Limb (tissue), 2 donors: ENCODE measurements at regions not wholly inside any gene's neighbourhood (a gene's known extent, or its start where the extent isn't known, plus 50 kb on each side); places are given as distances from the start of the nearest gene placed in this dataset.

Source experiments
- DNase-seq, 2 donors: peaks; one replicate each; pipeline ENCODE4 v3.0.0-alpha.2; 2016; ENCODE audit errors: extremely low spot score in 2 of 2

GRCh38 chr6:17047889-17048288, 54.0 kb upstream of the STMND1 start:
- DNase-seq: no peak

GRCh38 chr6:17045581-17046322, 56.1 kb upstream of the STMND1 start:
- no peak for DNase-seq

DNA sequence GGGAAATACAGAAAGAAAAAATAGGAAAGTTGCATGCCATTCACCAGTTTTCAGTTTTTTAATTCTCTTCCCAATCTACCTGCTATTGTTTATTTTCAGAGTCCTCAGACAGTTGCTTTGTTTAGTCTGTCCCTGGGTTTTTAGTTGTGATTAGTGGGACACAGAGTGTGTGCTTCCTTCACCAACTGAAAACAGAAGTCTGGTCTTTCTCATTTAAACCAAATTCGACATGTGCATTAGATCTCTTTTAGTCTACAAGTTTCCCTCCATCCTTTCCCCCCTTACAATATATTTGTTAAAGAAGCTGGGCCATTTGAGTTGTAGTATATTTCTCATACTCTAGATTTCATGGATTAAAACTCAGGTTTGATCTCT, 58.7 kb upstream of the STMND1 start:
- no peak for DNase-seq

DNA sequence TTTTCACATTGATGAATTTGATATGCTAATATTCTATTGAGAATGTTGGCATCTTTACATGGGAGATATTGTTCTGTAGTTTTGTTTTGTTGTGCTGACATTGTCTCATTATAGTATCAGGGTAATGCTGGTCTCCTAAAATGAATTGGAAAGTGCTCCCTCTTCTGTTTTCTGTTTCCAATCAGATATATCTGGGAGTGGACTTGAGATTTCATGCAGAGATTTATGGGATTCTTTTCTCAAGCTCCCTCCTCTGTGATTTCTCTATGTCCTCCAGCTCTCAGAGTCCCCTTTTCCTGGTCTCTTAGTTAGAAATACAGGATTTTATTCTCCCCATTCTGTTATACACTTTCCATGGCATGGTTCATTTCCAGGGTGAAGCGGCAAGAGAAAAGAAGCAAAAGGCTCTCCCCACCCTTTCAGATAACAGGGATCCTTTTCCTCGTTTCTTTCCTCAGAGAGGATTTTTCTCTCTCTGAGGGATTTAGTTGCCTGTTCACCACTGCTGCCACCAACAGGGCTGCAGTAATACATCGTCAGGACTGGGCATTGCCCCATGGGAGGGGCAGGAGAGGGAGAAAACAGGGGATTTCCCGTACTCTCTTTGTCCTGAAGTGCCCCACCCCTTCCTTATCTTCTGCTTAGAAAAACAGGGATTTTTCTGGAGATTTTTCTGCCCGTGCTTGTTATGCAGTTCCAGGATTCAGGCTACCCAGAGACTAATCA, 59.3 kb upstream of the STMND1 start:
- no peak for DNase-seq

GRCh38 chr6:17039266-17039665, 62.6 kb upstream of the STMND1 start:
- DNase-seq: no peak

- DNase-seq: no peak
Measured at GRCh38 chr6:17038316-17038715, 63.5 kb upstream of the STMND1 start.

GRCh38 chr6:17036065-17036393, 65.8 kb upstream of the STMND1 start:
- DNase-seq: no peak

DNA sequence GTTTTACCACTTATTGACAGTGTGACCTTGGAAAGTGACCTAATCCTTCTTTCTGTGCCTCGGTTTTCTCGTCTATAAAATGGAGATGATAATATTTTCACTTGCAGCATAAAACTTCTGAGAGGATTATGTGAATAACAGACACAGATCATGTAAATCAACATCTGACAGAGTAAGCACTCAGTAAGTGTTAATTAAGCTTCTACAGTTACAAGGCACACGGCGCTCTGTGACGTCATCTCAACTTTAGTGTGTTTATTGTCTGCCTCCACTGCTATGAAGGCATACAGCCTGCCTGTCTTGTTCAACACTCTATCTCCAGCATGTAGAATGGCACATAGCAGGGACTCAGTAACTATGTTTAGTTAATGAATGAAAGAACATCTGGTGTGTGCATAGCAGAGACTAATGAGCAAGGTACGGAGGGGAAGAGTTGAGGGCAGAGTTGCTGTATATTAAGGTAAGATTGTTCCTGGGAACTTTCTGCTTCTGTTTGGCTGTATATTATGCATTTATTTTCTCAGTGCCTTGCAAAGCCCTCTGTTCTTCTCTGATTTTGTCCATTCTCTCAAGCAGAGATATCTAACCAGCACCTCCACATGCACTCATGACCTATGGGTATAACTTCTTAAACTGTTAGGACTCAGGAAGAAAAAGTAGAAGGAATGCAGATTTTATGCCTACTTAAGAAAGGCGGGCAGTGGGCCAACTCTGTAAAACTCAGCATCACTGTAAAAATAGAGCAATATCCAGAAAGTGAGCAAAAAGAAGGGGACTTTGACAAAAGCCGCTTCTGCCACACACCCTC, 66.4 kb upstream of the STMND1 start:
- DNase-seq: no peak

GRCh38 chr6:17033746-17034145, 68.1 kb upstream of the STMND1 start:
- no peak for DNase-seq

GRCh38 chr6:17032988-17033634, 68.7 kb upstream of the STMND1 start:
- DNase-seq: peak; percentile 81 to 87

DNA sequence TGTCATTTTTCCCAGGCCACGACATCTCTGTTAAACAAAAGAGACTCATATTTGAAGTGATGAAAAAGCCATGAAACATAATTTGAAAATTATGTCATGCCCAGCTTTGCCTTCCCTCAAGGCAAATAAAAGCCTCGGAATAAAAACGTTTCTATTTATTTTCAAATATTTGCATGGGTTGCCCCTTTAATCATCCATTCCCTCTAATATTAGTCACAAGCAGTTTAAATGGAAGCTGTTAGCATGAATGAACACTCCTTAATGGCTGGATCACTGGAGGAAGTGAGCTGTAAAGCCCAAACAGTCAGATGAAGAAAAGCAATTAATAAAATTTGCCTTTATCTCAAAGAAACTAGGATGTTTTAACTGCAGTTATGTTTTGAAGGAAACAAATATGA, 69.3 kb upstream of the STMND1 start:
- no peak for DNase-seq

GRCh38 chr6:17031961-17032360, 69.9 kb upstream of the STMND1 start:
- DNase-seq: no peak

DNA sequence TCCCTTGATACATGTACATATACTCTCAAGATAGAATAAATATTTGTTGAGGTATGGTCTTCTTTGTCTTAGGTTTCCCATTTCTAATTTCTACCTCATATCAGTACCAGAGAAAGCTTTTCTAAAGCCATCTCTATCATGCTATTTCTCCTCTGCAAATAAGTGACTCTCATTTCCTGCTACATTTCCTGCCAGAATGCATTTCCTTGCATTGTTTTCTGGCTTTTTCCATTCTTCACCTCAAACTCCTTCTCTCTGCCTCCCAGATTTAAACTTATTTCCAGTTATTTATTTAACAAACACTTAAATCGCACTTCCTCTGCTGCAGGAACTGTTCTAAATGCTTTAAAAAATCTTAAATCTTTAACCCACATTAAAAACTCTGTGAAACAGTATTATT, 74.4 kb upstream of the STMND1 start:
- DNase-seq: no peak

GRCh38 chr6:17022604-17023003, 79.2 kb upstream of the STMND1 start:
- no peak for DNase-seq

DNA sequence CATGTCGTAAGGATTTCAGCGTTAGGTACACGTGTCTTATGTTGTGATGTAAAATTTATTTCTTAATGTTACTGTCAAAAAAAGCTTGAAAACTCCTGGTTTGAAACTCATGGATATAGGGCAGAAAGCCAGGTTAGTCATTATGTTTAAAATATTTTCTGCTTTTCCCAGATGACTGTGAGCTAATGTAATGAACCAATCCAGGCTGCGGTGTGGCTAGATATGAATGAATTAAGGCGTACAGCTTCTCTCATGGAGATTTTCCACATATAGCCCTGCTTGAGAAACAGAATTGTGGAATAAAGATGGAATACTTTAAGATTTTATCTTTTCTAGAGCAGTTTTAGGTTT, 80.3 kb upstream of the STMND1 start:
- no peak for DNase-seq

DNA sequence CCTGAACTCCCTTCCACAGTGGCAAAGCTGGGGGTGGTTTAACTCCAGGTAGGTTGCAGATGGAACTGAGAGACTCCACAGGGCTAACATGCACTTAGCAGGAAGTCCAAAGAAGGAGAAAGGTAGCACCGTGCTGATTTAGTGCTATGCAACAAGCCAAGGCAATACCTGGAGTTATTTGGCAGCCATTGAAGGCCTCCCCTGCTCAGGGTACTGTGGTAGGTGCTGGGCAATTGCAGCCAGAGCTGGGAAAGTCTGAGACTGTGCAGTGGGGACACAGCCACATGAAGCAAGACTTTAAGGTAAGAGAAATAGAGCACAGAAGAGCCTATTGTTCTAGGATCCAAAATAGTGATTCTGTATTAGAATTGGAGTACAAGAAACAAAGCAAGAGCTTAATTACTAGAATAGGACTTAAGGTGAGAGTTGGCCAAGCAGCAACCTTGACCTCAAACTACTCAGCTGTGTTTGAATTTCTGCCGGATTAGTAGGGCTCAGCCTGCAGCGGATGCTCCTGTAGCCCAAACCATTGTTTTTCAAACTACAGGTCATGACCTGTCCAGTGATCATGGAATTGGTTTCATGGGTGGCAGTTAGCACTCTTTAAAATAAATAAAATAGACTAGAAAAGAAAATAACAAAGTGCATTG, 80.8 kb upstream of the STMND1 start:
- DNase-seq: no peak

GRCh38 chr6:17018425-17018824, 83.4 kb upstream of the STMND1 start:
- no peak for DNase-seq

DNA sequence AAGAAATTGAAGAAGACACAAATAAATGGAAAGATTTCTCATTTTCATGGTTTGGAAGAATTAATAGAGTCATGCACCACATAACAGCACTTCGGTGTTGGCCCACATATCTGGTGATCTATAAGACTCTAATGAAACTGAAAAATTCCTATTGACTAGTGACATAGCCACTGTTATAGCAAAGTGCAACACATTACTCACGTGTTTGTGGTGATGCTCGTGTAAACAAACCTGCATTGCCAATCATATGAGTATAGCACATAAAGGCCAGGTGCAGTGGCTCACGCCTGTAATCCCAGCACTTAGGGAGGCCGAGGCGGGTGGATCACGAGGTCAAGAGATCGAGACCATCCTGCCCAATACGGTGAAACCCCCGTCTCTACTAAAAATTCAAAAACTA, 84.4 kb upstream of the STMND1 start:
- DNase-seq: no peak

- DNase-seq: peak in 1 of 2 donors; percentile 66
Measured at GRCh38 chr6:17015551-17016381, 86.1 kb upstream of the STMND1 start.

- no peak for DNase-seq
Measured at GRCh38 chr6:17015144-17015543, 86.7 kb upstream of the STMND1 start.

- DNase-seq: no peak
Measured at GRCh38 chr6:17013701-17014100, 88.1 kb upstream of the STMND1 start.
